ENCODE measurements at regions not wholly inside any gene's neighbourhood (a gene's known extent, or its start where the extent isn't known, plus 50 kb on each side); places are given as distances from the start of the nearest gene placed in this dataset.

DNA sequence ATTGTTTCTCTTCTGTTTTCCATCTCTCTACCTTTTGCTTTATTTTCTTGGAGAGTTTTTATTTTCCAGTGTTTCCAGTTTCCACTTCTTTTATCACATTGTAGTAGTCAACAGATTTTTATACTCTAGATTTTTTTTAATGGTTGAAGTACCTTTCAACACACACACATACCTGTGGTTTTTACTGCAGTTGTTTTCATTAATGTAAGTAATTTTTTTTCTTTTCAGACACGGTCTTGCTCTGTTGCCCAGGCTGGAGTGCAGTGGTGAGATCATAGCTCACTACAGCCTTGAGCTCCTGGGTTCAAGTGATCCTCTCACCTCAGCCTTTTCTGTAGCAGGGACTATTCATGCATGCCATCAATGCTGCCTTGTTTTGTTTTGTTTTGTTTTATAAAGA is 472.5 kb upstream of the SGO1 start:
- H3K27ac ChIP-seq (ENCODE audit: insufficient read depth, low read length): no peak overlapping the region
- H3K27me3 ChIP-seq (ENCODE audit: control insufficient read depth, insufficient read depth, low read length): no peaks in the 10 kb centered on the region
- TF ChIP-seq, protein P1, sequence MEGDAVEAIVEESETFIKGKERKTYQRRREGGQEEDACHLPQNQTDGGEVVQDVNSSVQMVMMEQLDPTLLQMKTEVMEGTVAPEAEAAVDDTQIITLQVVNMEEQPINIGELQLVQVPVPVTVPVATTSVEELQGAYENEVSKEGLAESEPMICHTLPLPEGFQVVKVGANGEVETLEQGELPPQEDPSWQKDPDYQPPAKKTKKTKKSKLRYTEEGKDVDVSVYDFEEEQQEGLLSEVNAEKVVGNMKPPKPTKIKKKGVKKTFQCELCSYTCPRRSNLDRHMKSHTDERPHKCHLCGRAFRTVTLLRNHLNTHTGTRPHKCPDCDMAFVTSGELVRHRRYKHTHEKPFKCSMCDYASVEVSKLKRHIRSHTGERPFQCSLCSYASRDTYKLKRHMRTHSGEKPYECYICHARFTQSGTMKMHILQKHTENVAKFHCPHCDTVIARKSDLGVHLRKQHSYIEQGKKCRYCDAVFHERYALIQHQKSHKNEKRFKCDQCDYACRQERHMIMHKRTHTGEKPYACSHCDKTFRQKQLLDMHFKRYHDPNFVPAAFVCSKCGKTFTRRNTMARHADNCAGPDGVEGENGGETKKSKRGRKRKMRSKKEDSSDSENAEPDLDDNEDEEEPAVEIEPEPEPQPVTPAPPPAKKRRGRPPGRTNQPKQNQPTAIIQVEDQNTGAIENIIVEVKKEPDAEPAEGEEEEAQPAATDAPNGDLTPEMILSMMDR (conservative IDR thresholded peaks at IDR 0.05 in 1 of 2, IDR thresholded peaks at IDR 0.05 in 1 of 2; ENCODE audit: low read depth in 1 of 2, low read length in 2 of 2): no peak
- no peaks in the 10 kb centered on the region for H3K79me2 ChIP-seq (ENCODE audit: control insufficient read depth, insufficient read depth, low read length)
- H2AFZ ChIP-seq (ENCODE audit: low read length): no peak overlapping the region
- no peaks in the 10 kb centered on the region for H3K36me3 ChIP-seq (ENCODE audit: control insufficient read depth, insufficient read depth, low read length)
- H3K4me3 ChIP-seq (replicated peaks in 1 of 4; ENCODE audit: control extremely low read depth in 1 of 4, insufficient read depth in 1 of 4, low read depth in 3 of 4, low read length in 4 of 4): no peak overlapping the region
- no peaks in the 10 kb centered on the region for H4K20me1 ChIP-seq (ENCODE audit: control insufficient read depth, extremely low read depth, insufficient read depth, low read length)
- peak in 1 of 2 donors; percentile 71 for DNase-seq (ENCODE audit: low read depth in 2 of 2)
- H3K9ac ChIP-seq (ENCODE audit: insufficient read depth, low read length): no peak overlapping the region
- H3K4me2 ChIP-seq (ENCODE audit: extremely low read depth, insufficient read depth, low read length): no peak overlapping the region
- H3K9me3 ChIP-seq (ENCODE audit: control insufficient read depth, insufficient read depth, low read depth, low read length): no peaks in the 10 kb centered on the region
- no peaks in the 10 kb centered on the region for H3K4me1 ChIP-seq (ENCODE audit: control insufficient read depth, extremely low read depth, insufficient read depth, low read length)

DNA sequence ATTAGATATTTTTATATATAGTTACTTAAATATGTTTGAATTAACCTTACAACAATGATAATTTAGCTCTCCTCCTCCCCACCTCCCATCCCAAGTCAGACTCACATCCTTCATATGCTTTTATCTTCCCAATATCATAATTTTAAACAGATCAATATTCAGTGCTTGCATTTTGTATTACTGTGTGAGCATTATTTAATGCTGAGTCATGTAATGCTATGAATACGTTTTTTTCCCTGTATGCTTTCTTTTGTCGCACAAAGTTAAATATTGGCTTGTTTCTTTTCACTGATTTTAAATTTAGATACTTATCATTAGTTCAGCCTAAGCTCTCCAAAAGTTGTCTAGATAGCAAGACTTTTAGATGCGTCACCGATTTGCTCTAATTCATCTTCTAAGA is 471.6 kb upstream of the SGO1 start:
- H4K20me1 ChIP-seq (ENCODE audit: control insufficient read depth, extremely low read depth, insufficient read depth, low read length): no peaks in the 10 kb centered on the region
- H3K9me3 ChIP-seq (ENCODE audit: control insufficient read depth, insufficient read depth, low read depth, low read length): no peaks in the 10 kb centered on the region
- H3K4me2 ChIP-seq (ENCODE audit: extremely low read depth, insufficient read depth, low read length): no peak overlapping the region
- no peaks in the 10 kb centered on the region for H3K79me2 ChIP-seq (ENCODE audit: control insufficient read depth, insufficient read depth, low read length)
- no peaks in the 10 kb centered on the region for H3K4me1 ChIP-seq (ENCODE audit: control insufficient read depth, extremely low read depth, insufficient read depth, low read length)
- no peak overlapping the region for H3K9ac ChIP-seq (ENCODE audit: insufficient read depth, low read length)
- no peak overlapping the region for H2AFZ ChIP-seq (ENCODE audit: low read length)
- H3K27ac ChIP-seq (ENCODE audit: insufficient read depth, low read length): no peak overlapping the region
- TF ChIP-seq, protein P1 (conservative IDR thresholded peaks at IDR 0.05 in 1 of 2, IDR thresholded peaks at IDR 0.05 in 1 of 2; ENCODE audit: low read depth in 1 of 2, low read length in 2 of 2): no peak
- no peak for TF ChIP-seq EZH2 (IDR thresholded peaks at IDR 0.05; ENCODE audit: low read length, missing control alignments)
- H3K27me3 ChIP-seq (ENCODE audit: control insufficient read depth, insufficient read depth, low read length): no peaks in the 10 kb centered on the region
- H3K36me3 ChIP-seq (ENCODE audit: control insufficient read depth, insufficient read depth, low read length): no peaks in the 10 kb centered on the region
- DNase-seq (ENCODE audit: low read depth in 2 of 2): no peak
- H3K4me3 ChIP-seq (replicated peaks in 1 of 4; ENCODE audit: control extremely low read depth in 1 of 4, insufficient read depth in 1 of 4, low read depth in 3 of 4, low read length in 4 of 4): no peak overlapping the region

DNA sequence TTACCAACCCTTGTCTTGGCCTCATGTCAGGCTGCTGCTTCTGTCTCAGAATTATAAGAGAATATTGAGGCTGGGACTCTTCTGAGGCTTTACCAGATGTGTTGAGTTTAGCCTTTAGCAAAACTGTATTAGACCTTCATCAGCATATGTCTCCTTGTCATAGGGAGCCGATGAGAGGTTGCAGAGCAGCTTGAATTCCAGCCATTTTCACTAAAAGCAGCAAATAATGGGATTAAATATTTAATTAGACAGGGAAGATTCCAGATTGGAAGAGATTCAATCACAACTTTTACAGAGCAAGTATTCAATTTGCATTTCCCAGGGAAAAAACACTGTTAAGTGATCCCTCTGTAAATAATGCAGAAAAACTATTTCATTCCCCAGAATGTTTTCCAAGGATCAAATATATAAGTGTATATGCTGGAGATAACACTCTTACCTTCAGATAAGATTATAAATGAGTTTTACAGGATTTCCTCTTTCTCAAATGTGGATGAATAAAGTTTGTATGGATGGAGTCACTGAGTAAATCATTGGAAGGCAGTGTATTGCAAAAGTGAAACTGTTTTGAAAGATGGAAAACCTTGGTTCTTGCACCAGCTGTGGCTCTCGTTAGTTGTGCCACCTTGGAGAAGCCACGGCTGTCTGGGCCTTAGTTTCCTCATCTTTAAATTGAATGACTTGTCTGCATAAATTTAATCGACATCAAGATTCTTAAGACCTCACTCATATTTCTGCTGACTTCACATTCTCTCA is 466.4 kb upstream of the SGO1 start:
- peak overlapping the region; percentile 44 for H2AFZ ChIP-seq (ENCODE audit: low read length)
- peak in 1 of 2 donors; percentile 7 for DNase-seq (ENCODE audit: low read depth in 2 of 2)
- TF ChIP-seq EZH2 (IDR thresholded peaks at IDR 0.05; ENCODE audit: low read length, missing control alignments): no peak
- TF ChIP-seq, protein P1 (conservative IDR thresholded peaks at IDR 0.05 in 1 of 2, IDR thresholded peaks at IDR 0.05 in 1 of 2; ENCODE audit: low read depth in 1 of 2, low read length in 2 of 2): no peak

More for the DNA sequence above, 466.4 kb upstream of the SGO1 start:
- Histone ChIP-seq H3K4me2 (ENCODE audit: extremely low read depth, insufficient read depth, low read length) (peak overlapping the region; percentile 60), H3K36me3 (ENCODE audit: control insufficient read depth, insufficient read depth, low read length) (no peaks in the 10 kb centered on the region), H3K27ac (ENCODE audit: insufficient read depth, low read length) (no peak overlapping the region), H3K9me3 (ENCODE audit: control insufficient read depth, insufficient read depth, low read depth, low read length) (no peaks in the 10 kb centered on the region), H3K27me3 (ENCODE audit: control insufficient read depth, insufficient read depth, low read length) (no peaks in the 10 kb centered on the region), H3K4me3 (replicated peaks in 1 of 4; ENCODE audit: control extremely low read depth in 1 of 4, insufficient read depth in 1 of 4, low read depth in 3 of 4, low read length in 4 of 4) (no peak overlapping the region), H3K9ac (ENCODE audit: insufficient read depth, low read length) (no peak overlapping the region), H4K20me1 (ENCODE audit: control insufficient read depth, extremely low read depth, insufficient read depth, low read length) (no peaks in the 10 kb centered on the region), H3K79me2 (ENCODE audit: control insufficient read depth, insufficient read depth, low read length) (no peaks in the 10 kb centered on the region), H3K4me1 (ENCODE audit: control insufficient read depth, extremely low read depth, insufficient read depth, low read length) (peaks cover 2% of the 10 kb centered on the region)

Data from fibroblast of lung (primary cell).